NT2/D1 (cell line): ENCODE measurements at regions not wholly inside any gene's neighbourhood (a gene's known extent, or its start where the extent isn't known, plus 50 kb on each side); places are given as distances from the start of the nearest gene placed in this dataset.

Experiments used
- SUZ12 ChIP-seq: IDR thresholded peaks from 2 replicates; pipeline ENCODE4 v1.6.1; 2011; ENCODE audit not compliant: insufficient read length, insufficient read depth; ENCODE audit errors: extremely low read depth
- YY1 ChIP-seq: IDR thresholded peaks from 2 replicates; pipeline ENCODE4 v1.6.1; 2011; ENCODE audit not compliant: insufficient read length, insufficient read depth
- ZNF274 ChIP-seq: IDR thresholded peaks from 2 replicates; pipeline ENCODE4 v1.6.1; 2011; ENCODE audit warnings: mild to moderate bottlenecking, low read depth, low read length

- TF ChIP-seq ZNF274 (no peak), YY1 (no peak), SUZ12 (no peak)
These were observed 630.3 kb upstream of the ARID1B start for GRCh38 chr6:156146891-156147290.
